Brain microvascular endothelial cell (primary cell): ENCODE measurements at regions not wholly inside any gene's neighbourhood (a gene's known extent, or its start where the extent isn't known, plus 50 kb on each side); places are given as distances from the start of the nearest gene placed in this dataset.
A peak's percentile ranks its signal among the peaks of the same experiment; 100 is the strongest.

Source experiments
- DNase-seq: peaks from one replicate; pipeline ENCODE4 v3.0.0-alpha.2; 2020
- H3K27ac ChIP-seq: fragments of 250-450 bp; sonication (Bioruptor Pico); 2 replicates; pipeline ENCODE4 v1.5.1; 2020; ENCODE audit warnings: mild to moderate bottlenecking, moderate library complexity
- H3K27me3 ChIP-seq: fragments of 250-450 bp; sonication (Bioruptor Pico); replicated peaks from 2 replicates; pipeline ENCODE4 v1.5.1; 2020; ENCODE audit warnings: mild to moderate bottlenecking
- H3K36me3 ChIP-seq: fragments of 250-450 bp; sonication (Bioruptor Pico); replicated peaks from 2 replicates; pipeline ENCODE4 v1.5.1; 2020; ENCODE audit warnings: mild to moderate bottlenecking
- H3K4me3 ChIP-seq: 2 replicates; pipeline ENCODE4 v1.5.1; 2011; ENCODE audit warnings: low read depth, mild to moderate bottlenecking, control low read depth, low read length, moderate library complexity
- in situ Hi-C: cut with HindIII; loops from 2 replicates; pipeline ENCODE4 v1.10.0; 2017; ENCODE audit warnings: low sequenced_read_pairs, low pct_ligation_motif_present
- TF ChIP-seq, protein P1 (sequence below): IDR thresholded peaks from 2 replicates; pipeline ENCODE4 v1.5.1; 2011; ENCODE audit warnings: low read depth, mild to moderate bottlenecking, moderate library complexity, low read length, control low read depth, inconsistent platforms; ENCODE audit errors: missing control alignments

DNA sequence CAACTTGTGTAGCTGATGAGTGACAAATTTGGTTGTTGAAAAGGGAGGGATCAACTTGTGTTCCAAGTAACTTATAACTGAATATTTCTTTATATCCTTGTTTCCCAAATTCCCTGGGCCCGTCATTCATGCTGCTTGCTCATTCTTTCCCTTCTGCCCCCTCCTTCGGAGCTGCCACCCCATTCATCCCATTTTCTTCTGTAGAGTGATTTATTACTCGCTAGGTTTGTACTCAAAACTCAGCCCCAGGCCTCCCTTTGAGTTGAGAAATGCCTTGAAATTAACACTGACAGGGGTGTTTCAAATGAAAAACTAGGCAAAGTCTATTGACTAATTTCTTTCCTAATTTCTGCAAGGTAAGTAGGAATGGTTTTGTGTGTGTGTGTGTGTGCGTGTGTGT lies 277.4 kb upstream of the SLCO3A1 start:
- no peaks in the 10 kb centered on the region for H3K36me3 ChIP-seq
- DNase-seq = no peak
- in situ Hi-C loops = no loop called here
- no peak overlapping the region for H3K27ac ChIP-seq
- no peaks in the 10 kb centered on the region for H3K27me3 ChIP-seq
- TF ChIP-seq, protein P1, sequence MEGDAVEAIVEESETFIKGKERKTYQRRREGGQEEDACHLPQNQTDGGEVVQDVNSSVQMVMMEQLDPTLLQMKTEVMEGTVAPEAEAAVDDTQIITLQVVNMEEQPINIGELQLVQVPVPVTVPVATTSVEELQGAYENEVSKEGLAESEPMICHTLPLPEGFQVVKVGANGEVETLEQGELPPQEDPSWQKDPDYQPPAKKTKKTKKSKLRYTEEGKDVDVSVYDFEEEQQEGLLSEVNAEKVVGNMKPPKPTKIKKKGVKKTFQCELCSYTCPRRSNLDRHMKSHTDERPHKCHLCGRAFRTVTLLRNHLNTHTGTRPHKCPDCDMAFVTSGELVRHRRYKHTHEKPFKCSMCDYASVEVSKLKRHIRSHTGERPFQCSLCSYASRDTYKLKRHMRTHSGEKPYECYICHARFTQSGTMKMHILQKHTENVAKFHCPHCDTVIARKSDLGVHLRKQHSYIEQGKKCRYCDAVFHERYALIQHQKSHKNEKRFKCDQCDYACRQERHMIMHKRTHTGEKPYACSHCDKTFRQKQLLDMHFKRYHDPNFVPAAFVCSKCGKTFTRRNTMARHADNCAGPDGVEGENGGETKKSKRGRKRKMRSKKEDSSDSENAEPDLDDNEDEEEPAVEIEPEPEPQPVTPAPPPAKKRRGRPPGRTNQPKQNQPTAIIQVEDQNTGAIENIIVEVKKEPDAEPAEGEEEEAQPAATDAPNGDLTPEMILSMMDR = no peak
- H3K4me3 ChIP-seq = no peak overlapping the region

DNA sequence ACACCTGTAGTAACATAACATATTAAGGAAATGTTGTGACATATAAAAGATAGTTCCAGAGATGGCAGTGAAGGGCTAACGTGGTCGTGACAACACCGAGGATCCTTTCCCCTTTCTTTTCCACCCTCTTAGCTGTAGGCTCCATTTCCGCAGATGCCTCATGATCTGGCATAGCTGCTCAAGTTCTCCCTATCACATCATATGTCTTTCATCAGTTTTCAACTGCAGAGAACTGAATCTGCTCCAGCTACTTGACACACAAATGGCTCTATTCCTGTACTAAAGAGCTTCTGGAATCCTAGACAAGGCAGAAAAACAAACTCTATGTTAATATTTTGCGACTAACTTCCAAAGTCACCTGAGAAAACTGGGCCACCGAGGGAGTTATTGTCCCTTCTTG lies 275.0 kb upstream of the SLCO3A1 start:
- Histone ChIP-seq H3K36me3 (no peaks in the 10 kb centered on the region), H3K4me3 (no peak overlapping the region), H3K27me3 (no peaks in the 10 kb centered on the region), H3K27ac (no peak overlapping the region)
- DNase-seq = no peak
- in situ Hi-C loops = no loop called here
- TF ChIP-seq, protein P1 = no peak

DNA sequence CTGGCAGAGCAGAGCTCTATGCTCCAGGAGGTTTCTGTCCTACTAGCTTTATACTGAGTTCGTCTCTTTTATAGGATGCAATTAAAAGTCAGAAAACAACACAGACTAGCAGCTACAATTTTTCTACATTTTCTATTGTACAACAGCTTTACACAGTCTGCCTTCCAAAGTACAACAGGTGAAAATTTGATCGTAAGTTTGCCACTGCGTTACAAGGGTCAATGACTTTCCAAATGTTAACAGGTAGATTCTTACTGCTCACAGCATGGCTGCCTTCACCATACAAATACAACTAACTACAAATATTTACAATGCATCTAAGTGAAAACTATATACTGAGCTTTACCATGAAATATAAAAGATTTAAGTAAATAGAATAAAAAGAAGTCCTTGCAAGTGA lies 268.6 kb upstream of the SLCO3A1 start:
- Histone ChIP-seq H3K27ac (no peak overlapping the region), H3K36me3 (no peaks in the 10 kb centered on the region), H3K27me3 (no peaks in the 10 kb centered on the region), H3K4me3 (no peak overlapping the region)
- no peak for DNase-seq
- TF ChIP-seq, protein P1 = no peak
- in situ Hi-C loops = no loop called here

DNA sequence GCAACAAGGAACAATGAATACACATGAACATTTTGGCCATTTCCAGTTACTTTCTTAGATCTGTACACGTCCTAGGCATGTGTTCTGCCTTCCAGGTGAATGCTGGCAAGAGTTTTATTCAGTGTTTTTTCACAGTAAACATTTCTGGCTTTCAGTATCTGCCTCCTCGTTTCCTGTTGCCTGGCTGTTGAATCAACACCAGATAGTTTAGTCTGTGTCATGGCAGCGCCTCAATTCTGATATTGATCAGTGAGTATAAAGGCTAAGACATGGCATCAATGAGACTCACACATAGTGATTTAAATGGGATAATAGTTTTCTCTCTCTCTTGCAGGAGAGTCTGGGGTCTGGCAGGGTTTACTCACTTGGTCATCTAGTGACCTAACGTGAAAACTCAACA lies 266.9 kb upstream of the SLCO3A1 start:
- DNase-seq = no peak
- in situ Hi-C loops = no loop called here
- Histone ChIP-seq H3K36me3 (no peaks in the 10 kb centered on the region), H3K27ac (no peak overlapping the region), H3K27me3 (no peaks in the 10 kb centered on the region), H3K4me3 (no peak overlapping the region)
- TF ChIP-seq, protein P1 = no peak

DNA sequence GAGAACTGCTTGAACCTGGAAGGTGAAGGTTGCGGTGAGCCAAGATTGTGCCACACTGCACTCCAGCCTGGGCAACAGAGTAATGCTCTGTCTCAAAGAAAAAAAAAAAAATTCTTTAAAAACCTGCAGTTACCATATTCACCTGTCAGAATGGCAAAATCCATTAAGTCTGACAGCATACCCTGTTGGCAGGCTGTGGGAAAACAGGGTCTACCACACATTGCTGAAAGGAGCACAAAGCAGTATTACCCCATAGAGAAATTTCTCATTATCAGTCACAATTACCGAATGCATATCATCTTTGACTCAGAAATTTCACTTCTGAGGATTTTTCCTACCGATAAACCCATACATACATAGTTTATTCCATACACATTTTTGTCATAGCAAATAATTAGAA lies 264.1 kb upstream of the SLCO3A1 start:
- Histone ChIP-seq H3K4me3 (no peak overlapping the region), H3K27ac (no peak overlapping the region), H3K27me3 (no peaks in the 10 kb centered on the region), H3K36me3 (no peaks in the 10 kb centered on the region)
- DNase-seq = no peak
- TF ChIP-seq, protein P1 = peak; percentile 16
- in situ Hi-C loops = no loop called here

DNA sequence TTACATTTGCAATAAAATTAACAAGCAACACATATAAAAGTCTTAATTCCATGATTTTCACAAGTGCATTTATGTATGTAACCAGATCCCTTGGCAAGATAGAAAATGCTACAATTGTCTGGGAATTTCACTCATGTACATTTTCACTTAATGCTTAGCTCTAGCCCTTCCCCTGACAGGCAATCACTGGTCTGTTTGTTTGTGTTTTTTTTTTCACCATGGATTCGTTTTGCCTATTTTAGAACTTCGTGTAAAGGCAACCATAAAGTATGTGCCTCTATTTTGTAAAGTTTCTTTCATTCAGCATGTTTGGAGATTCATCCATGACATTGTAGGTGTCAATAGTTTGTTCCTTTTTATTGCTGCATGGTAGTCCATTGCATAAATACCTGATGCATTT lies 260.9 kb upstream of the SLCO3A1 start:
- no peak for DNase-seq
- no peaks in the 10 kb centered on the region for H3K36me3 ChIP-seq
- no peak overlapping the region for H3K4me3 ChIP-seq
- in situ Hi-C loops = no loop called here
- H3K27ac ChIP-seq = no peak overlapping the region
- no peaks in the 10 kb centered on the region for H3K27me3 ChIP-seq
- TF ChIP-seq, protein P1 = no peak
